Liver (tissue), 3 donors: ENCODE measurements at regions not wholly inside any gene's neighbourhood (a gene's known extent, or its start where the extent isn't known, plus 50 kb on each side); places are given as distances from the start of the nearest gene placed in this dataset.

Experiments
- CTCF ChIP-seq: fragments of 150-350 bp; IDR thresholded peaks from 2 replicates; pipeline ENCODE4 v1.5.1; 2017; ENCODE audit warnings: improper control_type of control experiment, low read depth, low read length; ENCODE audit not compliant: missing input control
- FOXA2 ChIP-seq: IDR thresholded peaks from 2 replicates; pipeline ENCODE4 v1.6.1; 2016; ENCODE audit warnings: antibody characterized with exemption
- GABPA ChIP-seq, 2 donors: IDR thresholded peaks in 1 of 2; conservative IDR thresholded peaks in 1 of 2; 2 replicates each; pipeline ENCODE4 v1.6.1; 2016; ENCODE audit warnings: antibody characterized with exemption in 2 of 2, mild to moderate bottlenecking in 1 of 2, moderate library complexity in 1 of 2
- HNF4A ChIP-seq, 2 donors: conservative IDR thresholded peaks; 2 replicates each; pipeline ENCODE4 v1.6.1; 2016; ENCODE audit warnings: antibody characterized with exemption in 2 of 2, mild to moderate bottlenecking in 2 of 2
- JUND ChIP-seq, 2 donors: IDR thresholded peaks; 2 replicates each; pipeline ENCODE4 v1.6.1; 2016; ENCODE audit warnings: antibody characterized with exemption in 2 of 2
- RAD21 ChIP-seq, 2 donors: IDR thresholded peaks; 2 replicates each; pipeline ENCODE4 v1.6.1; 2016; ENCODE audit warnings: antibody characterized with exemption in 2 of 2, mild to moderate bottlenecking in 2 of 2
- REST ChIP-seq: IDR thresholded peaks from 2 replicates; pipeline ENCODE4 v1.6.1; 2016; ENCODE audit warnings: antibody characterized with exemption, mild to moderate bottlenecking
- SP1 ChIP-seq: IDR thresholded peaks from 2 replicates; pipeline ENCODE4 v1.6.1; 2018; ENCODE audit warnings: antibody characterized with exemption, mild to moderate bottlenecking
- TAF1 ChIP-seq: conservative IDR thresholded peaks from 2 replicates; pipeline ENCODE4 v1.6.1; 2016; ENCODE audit warnings: antibody characterized with exemption, mild to moderate bottlenecking
- YY1 ChIP-seq: IDR thresholded peaks from 2 replicates; pipeline ENCODE4 v1.6.1; 2016; ENCODE audit warnings: antibody characterized with exemption, mild to moderate bottlenecking
- TF ChIP-seq, protein P1 (sequence below): IDR thresholded peaks from 2 replicates; pipeline ENCODE4 v1.6.1; 2016; ENCODE audit warnings: antibody characterized with exemption
- TF ChIP-seq, protein P2 (sequence below): IDR thresholded peaks from 2 replicates; pipeline ENCODE4 v1.6.1; 2016; ENCODE audit warnings: antibody characterized with exemption
- donor health status: healthy.
- donor health status: healthy.

- no peak for TF ChIP-seq RAD21 (IDR thresholded peaks at IDR 0.05)
- no peak for TF ChIP-seq YY1
- no peak for TF ChIP-seq FOXA2
- TF ChIP-seq CTCF = no peak
- TF ChIP-seq, protein P1, sequence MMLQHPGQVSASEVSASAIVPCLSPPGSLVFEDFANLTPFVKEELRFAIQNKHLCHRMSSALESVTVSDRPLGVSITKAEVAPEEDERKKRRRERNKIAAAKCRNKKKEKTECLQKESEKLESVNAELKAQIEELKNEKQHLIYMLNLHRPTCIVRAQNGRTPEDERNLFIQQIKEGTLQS = no peak
- TF ChIP-seq REST = no peak
- TF ChIP-seq, protein P2, sequence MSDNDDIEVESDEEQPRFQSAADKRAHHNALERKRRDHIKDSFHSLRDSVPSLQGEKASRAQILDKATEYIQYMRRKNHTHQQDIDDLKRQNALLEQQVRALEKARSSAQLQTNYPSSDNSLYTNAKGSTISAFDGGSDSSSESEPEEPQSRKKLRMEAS = no peak
- TF ChIP-seq SP1 = no peak
- TF ChIP-seq GABPA (IDR thresholded peaks at IDR 0.05 in 1 of 2, conservative IDR thresholded peaks at IDR 0.05 in 1 of 2) = no peak
- TF ChIP-seq JUND (IDR thresholded peaks at IDR 0.05) = no peak
- no peak for TF ChIP-seq TAF1
- no peak for TF ChIP-seq HNF4A (conservative IDR thresholded peaks at IDR 0.05)
Measured at GRCh38 chrX:149124526-149125108, 380.5 kb downstream of the IDS start.
